ENCODE measurements at regions not wholly inside any gene's neighbourhood (a gene's known extent, or its start where the extent isn't known, plus 50 kb on each side); places are given as distances from the start of the nearest gene placed in this dataset.

- in situ Hi-C loops (cut with MboI; ENCODE audit: low pct_unique_long_range_greater_than_20kb, low sequenced_read_pairs, unreplicated experiment): no loop called here
- no peak for DNase-seq (ENCODE audit: low spot score)
- TF ChIP-seq CTCF (IDR thresholded peaks at IDR 0.05; ENCODE audit: extremely low read depth, insufficient read depth, missing control alignments): no peak
Measured at GRCh38 chr12:59077575-59078426, 157.5 kb upstream of the LRIG3 start.

GRCh38 chr12:59077153-59077552, 156.8 kb upstream of the LRIG3 start:
- in situ Hi-C loops (cut with MboI; ENCODE audit: low pct_unique_long_range_greater_than_20kb, low sequenced_read_pairs, unreplicated experiment): no loop called here
- no peak for DNase-seq (ENCODE audit: low spot score)
- no peak for TF ChIP-seq CTCF (IDR thresholded peaks at IDR 0.05; ENCODE audit: extremely low read depth, insufficient read depth, missing control alignments)

GRCh38 chr12:59076622-59077021, 156.3 kb upstream of the LRIG3 start:
- in situ Hi-C loops (cut with MboI; ENCODE audit: low pct_unique_long_range_greater_than_20kb, low sequenced_read_pairs, unreplicated experiment): no loop called here
- TF ChIP-seq CTCF (IDR thresholded peaks at IDR 0.05; ENCODE audit: extremely low read depth, insufficient read depth, missing control alignments): no peak
- no peak for DNase-seq (ENCODE audit: low spot score)

GRCh38 chr12:59075968-59076490, 155.7 kb upstream of the LRIG3 start:
- DNase-seq (ENCODE audit: low spot score): no peak
- no peak for TF ChIP-seq CTCF (IDR thresholded peaks at IDR 0.05; ENCODE audit: extremely low read depth, insufficient read depth, missing control alignments)
- in situ Hi-C loops (cut with MboI; ENCODE audit: low pct_unique_long_range_greater_than_20kb, low sequenced_read_pairs, unreplicated experiment): no loop called here

GRCh38 chr12:59075141-59075540, 154.8 kb upstream of the LRIG3 start:
- TF ChIP-seq CTCF (IDR thresholded peaks at IDR 0.05; ENCODE audit: extremely low read depth, insufficient read depth, missing control alignments): no peak
- in situ Hi-C loops (cut with MboI; ENCODE audit: low pct_unique_long_range_greater_than_20kb, low sequenced_read_pairs, unreplicated experiment): no loop called here
- DNase-seq (ENCODE audit: low spot score): no peak

GRCh38 chr12:59070322-59070933, 150.1 kb upstream of the LRIG3 start:
- no peak for DNase-seq (ENCODE audit: low spot score)
- in situ Hi-C loops (cut with MboI; ENCODE audit: low pct_unique_long_range_greater_than_20kb, low sequenced_read_pairs, unreplicated experiment): no loop called here
- TF ChIP-seq CTCF (IDR thresholded peaks at IDR 0.05; ENCODE audit: extremely low read depth, insufficient read depth, missing control alignments): no peak

Data from GM13977 (cell line).